WTC11 (cell line): ENCODE measurements at regions not wholly inside any gene's neighbourhood (a gene's known extent, or its start where the extent isn't known, plus 50 kb on each side); places are given as distances from the start of the nearest gene placed in this dataset.

Experiments
- ATAC-seq: fragments of 200-7000 bp; cut with Tn5 transposase; 2 replicates; pipeline ENCODE4 v1.10.0; 2021; ENCODE audit warnings: mild to moderate bottlenecking, moderate library complexity
- CTCF ChIA-PET: fragments of 300-600 bp; sonication (Branson Sonifier 250); formaldehyde crosslinking; loops from one replicate; lab custom pipeline; 2021; ENCODE audit warnings: antibody characterized with exemption; lab: Charles Lee
- POLR2A ChIA-PET: fragments of 350-600 bp; sonication (Branson Sonifier 250); formaldehyde crosslinking; loops from one replicate; lab custom pipeline; 2021; ENCODE audit warnings: antibody characterized with exemption; lab: Charles Lee
- DNase-seq: peaks from one replicate; pipeline ENCODE4 v3.0.0; 2021; ENCODE audit warnings: low spot score
- H3K27ac Mint-ChIP-seq: 2 replicates; pipeline ENCODE4 v1.8.0; 2021; ENCODE audit warnings: mixed read lengths
- H3K27me3 Mint-ChIP-seq: 2 replicates; pipeline ENCODE4 v1.8.0; 2021; ENCODE audit warnings: low read depth, mild to moderate bottlenecking, moderate library complexity, mixed read lengths
- H3K36me3 Mint-ChIP-seq: 2 replicates; pipeline ENCODE4 v1.8.0; 2021; ENCODE audit warnings: mixed read lengths
- H3K4me1 Mint-ChIP-seq: 2 replicates; pipeline ENCODE4 v1.8.0; 2022; ENCODE audit warnings: mixed read lengths
- H3K4me3 Mint-ChIP-seq: 2 replicates; pipeline ENCODE4 v1.8.0; 2021; ENCODE audit warnings: mild to moderate bottlenecking, moderate library complexity, mixed read lengths
- H3K9me3 Mint-ChIP-seq: 2 replicates; pipeline ENCODE4 v1.8.0; 2021; ENCODE audit warnings: mixed read lengths
- ARID4B ChIP-seq: sonication (generic); formaldehyde crosslinking; IDR thresholded peaks from 2 replicates; pipeline ENCODE4 v1.8.0; 2023; ENCODE audit warnings: missing genetic modification reagents, mild to moderate bottlenecking, borderline replicate concordance
- ATF2 ChIP-seq: sonication (generic); formaldehyde crosslinking; IDR thresholded peaks from 2 replicates; pipeline ENCODE4 v1.8.1; 2022; ENCODE audit warnings: low read depth, missing genetic modification reagents, borderline replicate concordance
- ATF6 ChIP-seq: sonication (generic); formaldehyde crosslinking; IDR thresholded peaks from 2 replicates; pipeline ENCODE4 v1.8.1; 2023; ENCODE audit warnings: mild to moderate bottlenecking, missing genetic modification reagents
- E2F1 ChIP-seq: sonication (generic); formaldehyde crosslinking; IDR thresholded peaks from 2 replicates; pipeline ENCODE4 v1.8.0; 2022; ENCODE audit warnings: mild to moderate bottlenecking, missing genetic modification reagents
- E2F4 ChIP-seq: sonication (generic); formaldehyde crosslinking; IDR thresholded peaks from 2 replicates; pipeline ENCODE4 v1.8.1; 2022; ENCODE audit warnings: low read depth, mild to moderate bottlenecking, moderate library complexity, missing genetic modification reagents, borderline replicate concordance
- FOXP1 ChIP-seq: sonication (generic); formaldehyde crosslinking; IDR thresholded peaks from 2 replicates; pipeline ENCODE4 v1.8.0; 2022; ENCODE audit warnings: missing genetic modification reagents, mild to moderate bottlenecking, moderate library complexity, borderline replicate concordance
- NR2C2 ChIP-seq: sonication (generic); formaldehyde crosslinking; IDR thresholded peaks from 2 replicates; pipeline ENCODE4 v1.8.0; 2022; ENCODE audit warnings: mild to moderate bottlenecking, missing genetic modification reagents
- ZNF232 ChIP-seq: sonication (generic); formaldehyde crosslinking; IDR thresholded peaks from 2 replicates; pipeline ENCODE4 v1.8.0; 2022; ENCODE audit warnings: mild to moderate bottlenecking, missing genetic modification reagents
- ZNF317 ChIP-seq: sonication (generic); formaldehyde crosslinking; IDR thresholded peaks from 2 replicates; pipeline ENCODE4 v1.8.1; 2023; ENCODE audit warnings: low read depth, mild to moderate bottlenecking, moderate library complexity, missing genetic modification reagents, borderline replicate concordance
- ZNF416 ChIP-seq: fragments of 250-450 bp; sonication (Bioruptor Pico); IDR thresholded peaks from 2 replicates; pipeline ENCODE4 v1.9.0; 2021; ENCODE audit warnings: mild to moderate bottlenecking, inconsistent platforms
- ZNF425 ChIP-seq: fragments of 250-450 bp; sonication (Bioruptor Pico); conservative IDR thresholded peaks from 2 replicates; pipeline ENCODE4 v1.9.0; 2021; ENCODE audit warnings: mild to moderate bottlenecking

- no peak for TF ChIP-seq ARID4B
- no peak for TF ChIP-seq NR2C2 (CRISPR knock-in tag)
- TF ChIP-seq ZNF416 (CRISPR knock-in tag): no peak
Measured at GRCh38 chr12:82593901-82594396, 92.8 kb upstream of the TMTC2 start (continued).

GRCh38 chr12:82595941-82596340 is 90.8 kb upstream of the TMTC2 start:
- ChIA-PET CTCF (no interaction called here), POLR2A (no interaction called here)
- no peak overlapping the region for H3K27ac Mint-ChIP-seq
- DNase-seq (no peak), ATAC-seq (no peak)
- no peaks in the 10 kb centered on the region; the same call in 1 of the 2 replicates for H3K27me3 Mint-ChIP-seq
- TF ChIP-seq ZNF232 (CRISPR knock-in tag) (no peak), ATF2 (CRISPR knock-in tag) (no peak), ATF6 (CRISPR knock-in tag) (no peak), ZNF425 (CRISPR knock-in tag) (no peak), E2F1 (CRISPR knock-in tag) (no peak), ZNF317 (CRISPR knock-in tag) (no peak)
- no peak overlapping the region for H3K4me3 Mint-ChIP-seq
- no peaks in the 10 kb centered on the region for H3K36me3 Mint-ChIP-seq
- no peaks in the 10 kb centered on the region for H3K4me1 Mint-ChIP-seq
- H3K9me3 Mint-ChIP-seq: peaks cover 4% of the 10 kb centered on the region; the same call in 1 of the 2 replicates

- ATAC-seq (no peak), DNase-seq (no peak)
- H3K27ac Mint-ChIP-seq: no peak overlapping the region
- no peaks in the 10 kb centered on the region for H3K36me3 Mint-ChIP-seq
- no peak overlapping the region for H3K4me3 Mint-ChIP-seq
- TF ChIP-seq FOXP1 (no peak), E2F4 (CRISPR knock-in tag) (no peak)
- H3K9me3 Mint-ChIP-seq: peaks cover 4% of the 10 kb centered on the region; the same call in 1 of the 2 replicates
- POLR2A ChIA-PET: no interaction called here
- H3K27me3 Mint-ChIP-seq: no peaks in the 10 kb centered on the region; the same call in 1 of the 2 replicates
- H3K4me1 Mint-ChIP-seq: no peaks in the 10 kb centered on the region
- CTCF ChIA-PET: no interaction called here
Measured at GRCh38 chr12:82596483-82596882, 90.2 kb upstream of the TMTC2 start.
